ENCODE measurements at regions not wholly inside any gene's neighbourhood (a gene's known extent, or its start where the extent isn't known, plus 50 kb on each side); places are given as distances from the start of the nearest gene placed in this dataset.

DNA sequence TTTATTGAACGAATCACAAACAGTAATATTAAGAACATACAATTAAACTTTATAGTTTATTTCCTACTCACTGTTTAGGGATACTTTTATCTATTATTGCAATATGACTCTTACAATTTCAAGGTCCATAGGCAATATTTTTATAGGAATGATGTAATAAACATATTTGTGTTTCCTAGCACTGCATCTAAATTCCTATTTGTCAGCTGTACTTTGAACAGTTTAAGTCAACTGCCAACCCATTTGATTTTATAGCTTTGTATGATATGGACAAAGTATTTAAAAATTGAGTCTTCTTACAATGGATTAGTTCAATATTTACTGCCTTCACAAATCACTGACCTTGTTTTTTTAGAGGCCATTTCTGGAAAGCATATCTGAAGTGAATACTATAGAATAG lies 199.3 kb downstream of the PCDH7 start:
- DNase-seq (ENCODE audit: extremely low read depth in 1 of 11, low read depth in 9 of 11, low spot score in 4 of 11): no peak

DNA sequence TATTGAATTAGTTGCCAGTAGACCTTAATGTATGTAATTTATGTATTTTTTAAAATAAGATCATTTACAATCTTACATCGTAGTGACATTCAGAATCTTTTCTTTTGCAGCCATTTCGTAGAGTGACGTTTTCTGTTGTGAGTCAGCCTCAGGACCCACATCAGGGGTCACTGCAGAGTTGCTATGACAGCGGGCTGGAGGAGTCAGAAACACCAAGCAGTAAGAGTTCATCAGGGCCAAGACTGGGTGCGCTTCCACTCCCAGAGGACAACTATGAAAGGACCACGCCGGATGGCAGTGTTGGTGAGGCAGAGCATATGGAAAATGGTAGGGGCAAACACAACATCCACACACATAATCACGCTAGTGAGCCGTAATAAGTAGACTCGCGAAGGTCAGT lies 199.9 kb downstream of the PCDH7 start:
- no peak for DNase-seq (ENCODE audit: extremely low read depth in 1 of 11, low read depth in 9 of 11, low spot score in 4 of 11)

DNA sequence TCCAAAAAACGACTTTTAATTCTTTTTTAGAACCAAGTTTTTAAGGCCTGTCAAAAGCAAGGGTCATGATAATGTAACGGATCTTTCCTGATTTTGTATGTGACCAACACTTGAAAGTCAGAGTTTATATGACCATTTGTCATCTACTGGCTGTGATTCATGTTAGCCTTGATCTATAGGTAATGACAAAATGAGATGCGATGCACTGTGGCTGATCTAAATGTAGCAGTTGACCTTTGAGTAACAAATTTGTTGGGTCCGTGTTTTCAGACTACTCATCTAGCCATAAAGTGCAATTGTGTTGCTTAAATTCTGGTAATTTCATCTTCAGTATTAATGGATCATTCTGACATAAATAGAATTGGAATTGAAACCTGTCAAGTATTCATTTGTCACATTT lies 202.5 kb downstream of the PCDH7 start:
- DNase-seq (ENCODE audit: extremely low read depth in 1 of 11, low read depth in 9 of 11, low spot score in 4 of 11): no peak

DNA sequence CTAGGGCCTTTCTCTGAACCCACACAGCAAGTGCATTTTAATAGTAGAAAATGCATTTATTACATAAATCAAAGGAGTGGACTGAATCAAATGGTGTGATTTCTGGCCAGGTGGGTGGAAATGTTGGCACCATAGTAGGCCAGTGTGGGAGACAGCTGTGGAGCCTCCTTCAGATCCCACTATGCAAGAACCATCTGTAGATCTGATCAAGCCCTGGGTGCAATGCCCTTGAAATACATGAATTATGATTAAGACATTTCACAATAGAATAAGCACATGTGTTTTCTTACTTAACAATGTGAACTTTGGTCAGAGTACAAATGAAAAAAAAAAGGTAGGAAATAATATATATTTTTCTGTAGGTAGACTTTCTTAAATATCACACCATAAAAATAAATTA lies 204.3 kb downstream of the PCDH7 start:
- no peak for DNase-seq (ENCODE audit: extremely low read depth in 1 of 11, low read depth in 9 of 11, low spot score in 4 of 11)

DNA sequence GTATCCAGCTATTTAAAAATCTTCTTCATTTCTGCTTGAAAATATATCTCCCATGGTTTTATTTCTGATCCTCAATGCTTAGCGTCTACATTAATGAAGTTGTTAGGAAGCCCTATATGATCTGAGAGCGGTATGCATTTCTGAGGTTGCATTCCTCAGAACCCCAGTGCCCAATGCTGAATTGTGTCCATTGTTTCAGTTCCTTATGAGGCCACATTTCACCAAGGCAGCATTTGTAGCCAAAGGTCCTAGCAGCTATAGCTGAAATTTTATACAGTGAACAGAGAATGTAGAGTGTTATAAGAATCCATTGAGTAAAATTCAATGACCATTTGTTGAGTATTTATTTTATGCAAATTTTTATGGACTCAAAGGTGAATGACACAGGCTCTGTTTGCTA lies 209.5 kb downstream of the PCDH7 start:
- no peak for DNase-seq (ENCODE audit: extremely low read depth in 1 of 11, low read depth in 9 of 11, low spot score in 4 of 11)

DNA sequence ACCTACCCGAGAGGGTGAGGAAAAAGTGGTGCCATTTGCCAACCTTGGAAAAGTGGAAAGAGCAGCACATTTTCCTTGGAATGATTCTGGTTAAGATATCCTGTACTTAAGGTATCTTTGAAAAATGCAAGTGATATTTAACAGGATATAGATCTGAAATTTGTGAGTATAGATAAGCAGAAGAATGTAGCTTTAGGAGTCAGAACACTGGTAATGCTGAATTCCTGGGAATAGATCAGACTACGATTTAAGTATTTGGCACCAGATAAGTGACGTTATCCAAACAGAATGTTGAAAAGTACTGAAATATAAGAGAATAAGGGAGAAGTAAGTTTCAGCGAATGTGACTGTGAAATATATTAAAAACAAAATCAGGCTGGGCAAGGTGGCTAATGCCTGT lies 210.1 kb downstream of the PCDH7 start:
- DNase-seq (ENCODE audit: extremely low read depth in 1 of 11, low read depth in 9 of 11, low spot score in 4 of 11): no peak

DNA sequence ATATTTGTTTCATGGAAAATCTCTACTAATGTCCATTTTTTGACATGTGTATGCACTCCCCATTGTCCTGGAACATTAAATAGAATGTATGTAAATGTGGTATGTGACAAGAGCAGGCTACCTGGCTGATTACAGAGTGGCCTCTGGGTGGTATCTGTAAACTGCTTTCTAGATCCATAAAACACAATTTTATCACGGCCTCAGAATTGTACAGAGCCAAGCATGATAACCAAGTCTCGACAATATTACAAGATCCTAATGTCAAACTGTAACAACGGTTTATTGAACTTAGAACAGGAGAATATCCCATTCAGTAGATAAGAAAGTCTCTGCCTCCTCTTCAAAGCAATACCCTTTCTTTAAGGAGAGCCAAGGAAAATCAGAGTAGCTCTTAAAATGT lies 212.4 kb downstream of the PCDH7 start:
- DNase-seq (ENCODE audit: extremely low read depth in 1 of 11, low read depth in 9 of 11, low spot score in 4 of 11): no peak

DNA sequence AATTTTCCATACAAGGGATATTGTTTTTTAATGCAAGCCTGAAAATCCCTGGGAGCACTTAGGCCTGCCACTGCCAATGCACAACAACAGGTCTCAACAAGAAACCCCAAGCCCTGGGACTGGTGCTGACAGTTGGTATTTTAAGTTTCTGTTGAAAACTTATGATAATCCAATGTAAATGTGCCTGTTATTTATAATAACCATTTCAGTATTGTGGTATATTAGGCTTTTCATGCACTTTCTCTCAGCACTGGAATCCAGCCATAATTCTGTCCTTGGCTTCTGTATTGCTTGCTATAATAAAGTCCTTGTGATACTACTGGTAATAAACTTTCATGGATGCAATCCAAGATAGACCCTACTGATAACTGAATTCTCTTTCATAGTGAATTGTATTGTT lies 218.9 kb downstream of the PCDH7 start:
- peak in 1 of 11 donors; percentile 17 for DNase-seq (ENCODE audit: extremely low read depth in 1 of 11, low read depth in 9 of 11, low spot score in 4 of 11)

DNA sequence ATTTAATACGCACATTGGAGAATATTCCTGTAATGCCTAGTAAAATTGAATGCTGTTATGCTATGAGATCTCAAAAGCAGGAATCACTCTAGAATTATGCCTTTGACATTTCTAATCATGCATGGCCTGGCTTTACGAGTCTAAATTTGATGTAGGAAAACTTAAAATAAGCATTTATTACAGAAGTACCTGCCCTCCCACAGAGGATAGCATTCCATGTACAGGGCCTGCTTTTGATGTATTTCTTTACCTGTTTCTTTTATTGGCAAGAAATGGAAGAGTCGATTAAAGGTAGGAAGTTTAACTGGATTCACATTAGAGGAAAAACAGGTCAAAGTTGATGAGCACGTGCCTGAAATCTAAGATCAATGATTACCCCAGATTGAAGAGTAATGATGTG lies 219.5 kb downstream of the PCDH7 start:
- no peak for DNase-seq (ENCODE audit: extremely low read depth in 1 of 11, low read depth in 9 of 11, low spot score in 4 of 11)

DNA sequence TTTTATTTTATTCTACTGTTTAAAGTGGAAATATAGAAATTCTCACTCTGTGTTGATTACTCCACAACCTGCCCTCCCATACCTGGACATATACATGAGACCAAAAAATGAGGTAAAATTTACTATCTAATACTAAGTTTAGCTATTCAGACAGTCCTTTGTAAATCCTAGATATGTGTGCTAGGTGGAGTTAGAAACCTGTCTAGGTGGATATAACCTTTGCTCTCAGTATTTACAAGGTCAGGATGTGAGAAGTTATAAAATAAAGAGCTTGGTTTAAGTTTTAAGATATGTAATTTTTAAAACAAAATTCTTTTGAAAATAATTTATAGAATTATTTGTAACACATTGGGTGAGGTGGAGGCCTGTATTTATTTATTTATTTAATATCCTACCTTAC lies 221.5 kb downstream of the PCDH7 start:
- no peak for DNase-seq (ENCODE audit: extremely low read depth in 1 of 11, low read depth in 9 of 11, low spot score in 4 of 11)

DNA sequence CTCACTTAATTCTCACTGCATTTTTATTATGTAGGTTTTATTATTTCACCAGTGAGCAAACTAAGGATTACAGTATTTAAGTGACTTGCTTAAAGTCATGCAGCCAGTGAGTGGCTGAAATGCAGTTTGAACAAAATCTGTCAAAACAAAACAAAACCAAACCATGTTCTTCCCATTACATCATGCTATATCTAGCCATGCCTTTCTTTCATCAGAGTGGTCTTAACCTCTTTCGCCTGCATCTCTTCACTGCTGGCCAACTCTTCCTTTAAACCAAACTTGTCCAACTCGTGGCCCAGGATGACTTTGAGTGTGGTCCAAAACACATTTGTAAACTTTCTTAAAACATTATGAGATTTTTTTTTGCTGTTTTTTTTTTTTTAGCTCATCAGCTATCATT lies 223.2 kb downstream of the PCDH7 start:
- no peak for DNase-seq (ENCODE audit: extremely low read depth in 1 of 11, low read depth in 9 of 11, low spot score in 4 of 11)

DNA sequence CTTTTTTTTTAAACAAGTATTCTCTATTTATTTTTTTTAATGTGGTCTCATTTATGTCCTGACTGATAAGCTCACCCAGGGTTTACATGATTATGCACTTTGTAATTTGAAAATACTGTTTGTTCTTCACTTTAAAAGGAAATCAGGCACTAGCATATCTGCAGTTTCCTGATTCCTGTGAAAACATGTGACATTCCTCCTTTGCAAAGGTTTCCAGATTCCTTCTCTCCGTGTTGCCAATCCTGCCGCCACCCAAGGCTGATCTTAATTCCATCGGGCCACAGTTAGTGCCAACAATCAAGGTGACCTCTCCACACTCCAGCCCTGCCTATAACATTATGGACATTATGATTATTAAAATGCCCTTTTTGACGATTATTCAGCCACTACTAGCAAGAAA lies 225.4 kb downstream of the PCDH7 start:
- DNase-seq (ENCODE audit: extremely low read depth in 1 of 11, low read depth in 9 of 11, low spot score in 4 of 11): no peak

DNA sequence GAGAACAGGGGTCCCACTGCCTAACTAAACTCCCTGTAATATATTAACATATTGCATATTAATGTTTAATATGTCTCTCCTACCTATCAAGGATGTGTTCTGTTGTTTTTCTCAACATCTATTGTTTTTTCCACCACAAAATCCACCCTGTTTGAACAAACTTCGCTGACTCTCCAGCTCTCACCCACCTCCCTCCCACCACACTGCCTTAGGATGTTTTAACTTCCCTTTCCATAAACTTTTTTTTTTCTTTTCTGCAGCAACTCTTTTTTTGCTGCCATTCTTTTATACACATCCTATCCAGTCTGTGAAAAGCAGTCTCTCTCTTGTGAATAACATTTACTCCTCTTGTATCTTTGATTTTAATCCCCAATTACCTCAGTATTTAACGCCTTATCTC lies 226.1 kb downstream of the PCDH7 start:
- DNase-seq (ENCODE audit: extremely low read depth in 1 of 11, low read depth in 9 of 11, low spot score in 4 of 11): no peak

DNA sequence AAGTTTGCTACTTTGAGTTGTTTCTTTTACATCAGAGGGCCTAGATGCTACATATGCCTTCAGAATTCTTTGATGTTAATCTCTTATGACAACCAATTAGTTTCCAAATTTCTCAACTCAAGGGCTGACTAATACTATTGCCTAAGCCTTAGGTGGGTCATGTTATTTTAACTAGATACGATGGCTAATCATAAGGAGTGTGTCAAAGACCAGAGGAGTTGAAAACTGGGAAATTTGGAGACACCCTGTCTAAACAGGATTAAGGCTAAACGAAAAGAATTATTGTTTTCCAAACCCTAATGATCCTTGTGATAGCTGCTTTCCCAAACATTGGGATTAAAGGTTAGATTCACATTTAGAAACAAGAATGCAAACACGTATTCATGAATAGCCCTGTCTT lies 228.5 kb downstream of the PCDH7 start:
- no peak for DNase-seq (ENCODE audit: extremely low read depth in 1 of 11, low read depth in 9 of 11, low spot score in 4 of 11)

DNA sequence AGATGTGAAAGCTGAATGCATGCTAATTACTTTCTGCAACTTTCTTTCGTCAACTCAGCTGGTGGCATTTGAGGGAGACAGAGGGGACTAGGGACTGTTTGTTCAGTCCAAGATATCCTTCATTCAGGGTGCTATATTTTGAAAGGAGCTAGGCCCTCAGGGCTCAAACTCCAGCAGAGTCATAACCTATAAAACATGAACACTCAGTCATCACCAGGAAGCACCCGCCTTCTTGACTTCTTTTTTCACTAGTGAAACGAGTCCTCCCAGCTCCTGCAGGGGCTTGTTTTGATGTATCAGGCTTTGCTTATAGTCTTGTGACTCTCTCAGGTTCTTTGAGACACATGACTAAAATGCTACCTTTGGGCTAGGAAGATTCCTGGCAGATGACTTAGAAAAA lies 230.6 kb downstream of the PCDH7 start:
- DNase-seq (ENCODE audit: extremely low read depth in 1 of 11, low read depth in 9 of 11, low spot score in 4 of 11): no peak

DNA sequence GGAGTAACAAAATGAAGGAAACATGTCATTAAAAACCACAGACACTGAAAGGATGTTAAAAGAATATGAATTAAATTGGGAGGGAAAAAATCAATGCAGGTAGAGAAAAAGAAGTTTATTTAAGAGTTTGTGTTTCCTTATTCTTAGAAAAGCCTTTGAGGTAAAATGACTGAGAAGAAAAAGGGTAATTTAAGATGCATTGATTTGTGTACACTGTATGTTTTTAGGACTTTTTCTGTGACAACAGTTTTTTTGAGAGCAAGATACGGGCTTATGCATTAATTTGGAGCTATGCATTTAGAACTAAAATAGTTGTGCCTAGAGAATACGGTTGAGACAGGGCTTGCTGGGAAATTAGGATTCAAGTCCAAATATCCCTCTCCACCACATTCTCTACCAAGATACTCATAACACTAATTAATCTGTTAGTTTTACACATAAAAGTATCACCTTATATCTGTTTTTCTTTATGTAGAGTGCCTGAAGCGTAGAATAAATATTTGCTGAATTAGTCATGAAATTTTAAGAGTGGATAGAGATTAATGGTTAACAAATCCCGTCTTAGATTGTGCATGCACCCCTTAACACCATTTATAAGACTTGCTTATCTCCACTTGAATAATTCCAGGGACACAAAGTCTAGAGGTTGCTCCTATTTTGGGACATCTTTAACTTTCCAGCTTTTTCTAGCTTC lies 232.5 kb downstream of the PCDH7 start:
- no peak for DNase-seq (ENCODE audit: extremely low read depth in 1 of 11, low read depth in 9 of 11, low spot score in 4 of 11)

DNA sequence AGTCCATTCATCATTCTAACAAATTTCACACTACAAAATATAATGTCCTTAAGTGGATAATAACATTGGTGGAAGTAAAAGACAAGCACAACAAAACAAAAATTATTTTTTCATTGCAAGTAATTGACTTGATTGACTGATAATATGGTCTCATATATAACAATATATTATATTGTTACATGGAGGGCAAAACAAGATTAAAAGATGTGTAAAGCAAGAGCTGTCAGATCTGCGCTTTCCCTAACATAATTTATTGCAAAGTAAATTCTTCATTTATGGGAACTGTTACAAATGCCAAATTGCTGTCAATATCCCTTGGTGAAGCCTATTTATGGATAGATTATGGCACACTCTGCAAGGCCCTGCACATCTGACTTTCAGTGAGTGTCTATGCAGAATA lies 233.6 kb downstream of the PCDH7 start:
- DNase-seq (ENCODE audit: extremely low read depth in 1 of 11, low read depth in 9 of 11, low spot score in 4 of 11): no peak

DNA sequence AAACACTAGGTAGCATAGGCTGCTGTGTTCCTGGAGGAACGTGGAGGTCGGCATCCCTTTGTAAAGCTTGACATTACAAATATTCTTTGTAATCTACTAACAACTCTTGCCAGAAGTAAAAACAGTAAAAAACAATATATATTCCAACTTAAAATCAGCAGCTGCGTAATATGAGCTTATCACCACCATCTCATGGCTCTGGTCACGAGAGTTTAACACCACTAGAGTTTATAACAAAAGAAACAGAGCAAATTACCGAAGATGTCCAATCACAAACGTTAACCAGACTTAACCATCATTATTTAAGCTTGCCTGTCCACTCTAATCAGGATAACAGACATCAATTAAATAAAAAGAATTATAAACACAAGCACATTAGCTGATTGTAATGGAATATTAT lies 236.7 kb downstream of the PCDH7 start:
- no peak for DNase-seq (ENCODE audit: extremely low read depth in 1 of 11, low read depth in 9 of 11, low spot score in 4 of 11)

DNA sequence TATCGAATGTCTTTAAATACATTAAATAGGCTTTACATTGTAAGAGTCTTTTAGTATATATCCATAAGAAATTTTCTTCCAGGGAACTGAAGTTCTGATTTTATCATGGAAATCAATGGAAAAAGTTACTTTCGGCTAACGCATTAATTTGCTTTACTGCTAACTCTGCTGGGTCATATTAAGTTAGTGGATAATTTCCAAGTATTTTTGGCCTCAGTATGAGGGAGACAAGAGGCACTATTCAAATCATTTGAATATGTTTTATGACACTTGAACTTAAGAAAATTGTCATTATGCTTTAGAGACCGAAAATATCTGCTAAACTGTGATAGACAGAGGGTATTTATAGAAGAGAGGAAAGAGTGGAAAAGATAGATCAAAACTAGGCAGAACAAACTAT lies 237.5 kb downstream of the PCDH7 start:
- no peak for DNase-seq (ENCODE audit: extremely low read depth in 1 of 11, low read depth in 9 of 11, low spot score in 4 of 11)

DNA sequence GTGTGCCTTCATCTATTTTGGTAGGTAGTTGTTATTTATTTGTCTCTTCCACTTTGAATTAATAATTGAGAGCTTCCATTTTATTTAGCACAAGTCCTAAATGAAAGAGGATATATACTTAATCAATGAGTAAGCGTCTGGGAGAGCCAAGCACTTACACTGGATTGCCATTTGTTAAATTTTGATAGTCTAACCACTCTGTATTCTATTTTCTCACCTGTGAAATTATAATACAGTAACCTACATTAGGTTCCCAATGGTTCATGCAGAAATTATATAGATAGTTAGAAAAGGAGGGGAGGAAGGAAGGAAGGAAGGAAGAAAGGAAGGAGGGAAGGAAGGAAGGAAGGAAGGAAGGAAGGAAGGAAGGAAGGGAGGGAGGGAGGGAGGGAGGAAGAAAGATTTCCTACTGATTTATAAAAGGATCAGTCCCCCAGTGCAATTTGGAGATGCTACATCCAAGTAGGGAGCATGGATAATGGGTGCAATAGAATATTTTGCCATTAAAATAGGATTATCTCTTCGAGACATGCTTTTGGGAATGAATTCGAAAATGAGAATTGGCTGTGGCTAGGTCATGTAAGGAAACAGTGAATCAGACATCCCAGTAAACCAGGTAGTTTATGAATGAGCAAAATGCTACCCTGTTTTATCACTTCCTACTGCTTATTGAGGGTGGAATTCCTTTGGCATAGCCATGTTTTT lies 239.8 kb downstream of the PCDH7 start:
- no peak for DNase-seq (ENCODE audit: extremely low read depth in 1 of 11, low read depth in 9 of 11, low spot score in 4 of 11)

DNA sequence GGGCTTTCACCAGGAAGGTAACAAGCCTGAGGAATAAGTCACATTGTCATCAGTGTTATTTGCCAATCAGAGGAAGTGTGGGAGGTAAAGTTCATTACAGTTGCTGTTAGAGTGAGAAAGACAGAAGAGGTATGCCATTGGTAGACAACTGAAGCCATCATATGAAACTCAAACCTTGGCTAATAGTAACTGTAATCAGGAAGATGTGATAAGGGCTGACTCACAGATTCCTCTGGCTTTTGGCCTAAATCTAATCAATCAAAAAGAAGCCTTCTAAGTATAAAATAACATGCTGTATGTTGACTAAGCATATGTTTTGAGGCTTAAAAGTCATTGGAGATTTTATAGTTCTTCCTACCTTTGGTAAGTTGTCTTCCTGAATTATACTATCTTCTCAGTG lies 242.8 kb downstream of the PCDH7 start:
- DNase-seq (ENCODE audit: extremely low read depth in 1 of 11, low read depth in 9 of 11, low spot score in 4 of 11): no peak
